GM12891 (cell line): ENCODE measurements at regions not wholly inside any gene's neighbourhood (a gene's known extent, or its start where the extent isn't known, plus 50 kb on each side); places are given as distances from the start of the nearest gene placed in this dataset.

Experiments used
- POLR2A ChIP-seq: IDR thresholded peaks from 2 replicates; pipeline ENCODE4 v1.6.1; 2011; ENCODE audit warnings: low read depth, low read length, control low read depth
- POLR2AphosphoS5 ChIP-seq: IDR thresholded peaks from 2 replicates; pipeline ENCODE4 v1.6.1; 2011; ENCODE audit warnings: low read depth, low read length, control low read depth
- TAF1 ChIP-seq: IDR thresholded peaks from 2 replicates; pipeline ENCODE4 v1.6.1; 2011; ENCODE audit warnings: low read depth, low read length, control low read depth

GRCh38 chr5:167837127-167837526 is 454.3 kb upstream of the WWC1 start:
- TF ChIP-seq POLR2A (no peak), POLR2AphosphoS5 (no peak), TAF1 (no peak)
